Nephron progenitor cell (in vitro differentiated cells): ENCODE measurements at regions not wholly inside any gene's neighbourhood (a gene's known extent, or its start where the extent isn't known, plus 50 kb on each side); places are given as distances from the start of the nearest gene placed in this dataset.

Experiments
- DNase-seq: peaks from one replicate; pipeline ENCODE4 v3.0.0; 2021
- H3K27ac Mint-ChIP-seq: 2 replicates; pipeline ENCODE4 v1.8.0; 2021; ENCODE audit warnings: mild to moderate bottlenecking, moderate library complexity, mixed read lengths
- H3K27me3 Mint-ChIP-seq: 2 replicates; pipeline ENCODE4 v1.8.0; 2021; ENCODE audit warnings: mild to moderate bottlenecking, low read depth, mixed read lengths; ENCODE audit not compliant: poor library complexity
- H3K36me3 Mint-ChIP-seq: 2 replicates; pipeline ENCODE4 v1.8.0; 2021; ENCODE audit warnings: low read depth, mixed read lengths
- H3K4me1 Mint-ChIP-seq: 2 replicates; pipeline ENCODE4 v1.8.0; 2021; ENCODE audit warnings: mixed read lengths
- H3K4me3 Mint-ChIP-seq: 2 replicates; pipeline ENCODE4 v1.8.0; 2021; ENCODE audit warnings: mild to moderate bottlenecking, moderate library complexity, mixed read lengths
- H3K9me3 Mint-ChIP-seq: 2 replicates; pipeline ENCODE4 v1.8.0; 2021; ENCODE audit warnings: mild to moderate bottlenecking, moderate library complexity, mixed read lengths
- CTCF ChIP-seq: fragments of 200-600 bp; sonication (generic); IDR thresholded peaks from 2 replicates; pipeline ENCODE4 v1.5.0; 2021; ENCODE audit warnings: antibody characterized with exemption

GRCh38 chr10:105347487-105347886 is 706.4 kb downstream of the SORCS3 start:
- DNase-seq = no peak
- no peak overlapping the region for H3K4me3 Mint-ChIP-seq
- H3K9me3 Mint-ChIP-seq = no peaks in the 10 kb centered on the region
- TF ChIP-seq CTCF = no peak
- H3K36me3 Mint-ChIP-seq = no peaks in the 10 kb centered on the region
- H3K27ac Mint-ChIP-seq = no peak overlapping the region
- H3K4me1 Mint-ChIP-seq = peaks cover 9% of the 10 kb centered on the region
- peaks cover 6% of the 10 kb centered on the region for H3K27me3 Mint-ChIP-seq

- Mint-ChIP-seq H3K4me1 (peaks cover 11% of the 10 kb centered on the region), H3K27ac (no peak overlapping the region), H3K9me3 (no peaks in the 10 kb centered on the region), H3K4me3 (no peak overlapping the region), H3K27me3 (peaks cover 9% of the 10 kb centered on the region), H3K36me3 (no peaks in the 10 kb centered on the region)
- no peak for DNase-seq
- TF ChIP-seq CTCF = no peak
Observed at GRCh38 chr10:105342606-105343005, 701.5 kb downstream of the SORCS3 start.

- peaks cover 6% of the 10 kb centered on the region for H3K27me3 Mint-ChIP-seq
- peaks cover 4% of the 10 kb centered on the region for H3K9me3 Mint-ChIP-seq
- H3K4me1 Mint-ChIP-seq = peaks cover 11% of the 10 kb centered on the region
- H3K36me3 Mint-ChIP-seq = no peaks in the 10 kb centered on the region
- no peak for TF ChIP-seq CTCF
- H3K27ac Mint-ChIP-seq = no peak overlapping the region
- DNase-seq = no peak
- H3K4me3 Mint-ChIP-seq = no peak overlapping the region
Observed at GRCh38 chr10:105339669-105340068, 698.6 kb downstream of the SORCS3 start.

GRCh38 chr10:105328503-105329133 is 687.5 kb downstream of the SORCS3 start:
- no peaks in the 10 kb centered on the region for H3K36me3 Mint-ChIP-seq
- no peaks in the 10 kb centered on the region for H3K9me3 Mint-ChIP-seq
- no peak for TF ChIP-seq CTCF
- no peaks in the 10 kb centered on the region for H3K4me1 Mint-ChIP-seq
- no peak for DNase-seq
- H3K27ac Mint-ChIP-seq = no peak overlapping the region
- no peak overlapping the region for H3K4me3 Mint-ChIP-seq
- no peaks in the 10 kb centered on the region for H3K27me3 Mint-ChIP-seq
